ENCODE measurements at regions not wholly inside any gene's neighbourhood (a gene's known extent, or its start where the extent isn't known, plus 50 kb on each side); places are given as distances from the start of the nearest gene placed in this dataset.

DNA sequence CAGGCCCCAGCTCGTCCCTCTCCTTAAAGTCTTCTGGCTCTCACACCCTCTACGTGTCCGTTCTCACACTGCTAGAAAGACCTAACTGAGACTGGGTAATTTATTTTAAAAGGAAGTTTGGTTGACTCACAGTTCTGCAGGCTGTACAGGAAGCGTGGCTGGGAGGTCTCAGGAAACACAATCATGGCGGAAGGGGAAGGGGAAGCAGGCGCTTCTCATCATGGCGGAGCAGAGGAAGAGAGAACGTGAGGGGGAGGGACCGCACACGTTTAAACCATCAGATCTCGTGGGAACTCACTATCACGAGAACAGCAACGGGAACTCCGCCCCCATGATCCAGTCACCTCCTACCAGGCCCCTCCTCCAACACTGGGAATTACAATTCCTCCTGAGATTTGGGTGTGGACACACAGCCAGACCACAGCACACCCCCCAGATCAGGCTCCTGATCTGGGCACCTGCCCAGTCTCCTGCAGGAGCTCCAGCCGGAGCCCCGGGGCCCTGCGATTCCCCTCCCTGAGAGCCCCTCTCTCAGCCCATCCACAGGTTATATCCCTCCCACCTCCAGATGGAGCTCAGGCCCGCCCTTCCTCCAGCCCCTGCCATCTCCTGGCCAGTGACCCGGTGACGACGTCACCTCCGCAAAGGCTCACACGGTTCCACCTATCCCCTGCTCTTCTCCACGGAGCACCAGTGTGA, 170.2 kb downstream of the BRD1 start:
- TF ChIP-seq FOSL1 (IDR thresholded peaks at IDR 0.05; ENCODE audit: low read depth) (no peak), ZFX (IDR thresholded peaks at IDR 0.05) (no peak), SP1 (IDR thresholded peaks at IDR 0.05; ENCODE audit: low read depth) (no peak), POLR2A (IDR thresholded peaks at IDR 0.05; ENCODE audit: borderline replicate concordance, extremely low read depth, insufficient read depth, insufficient read length) (peak; percentile 47), REST (IDR thresholded peaks at IDR 0.05; ENCODE audit: low read depth) (no peak), YY1 (IDR thresholded peaks at IDR 0.05; ENCODE audit: extremely low read depth, insufficient replicate concordance, low read depth, low read length) (peak; percentile 86), POLR2AphosphoS5 (IDR thresholded peaks at IDR 0.05; ENCODE audit: low read depth, low read length) (peak; percentile 77), RAD21 (IDR thresholded peaks at IDR 0.05; ENCODE audit: low read depth) (no peak), EZH2 (IDR thresholded peaks at IDR 0.05) (no peak)
- TF ChIP-seq, protein P1, sequence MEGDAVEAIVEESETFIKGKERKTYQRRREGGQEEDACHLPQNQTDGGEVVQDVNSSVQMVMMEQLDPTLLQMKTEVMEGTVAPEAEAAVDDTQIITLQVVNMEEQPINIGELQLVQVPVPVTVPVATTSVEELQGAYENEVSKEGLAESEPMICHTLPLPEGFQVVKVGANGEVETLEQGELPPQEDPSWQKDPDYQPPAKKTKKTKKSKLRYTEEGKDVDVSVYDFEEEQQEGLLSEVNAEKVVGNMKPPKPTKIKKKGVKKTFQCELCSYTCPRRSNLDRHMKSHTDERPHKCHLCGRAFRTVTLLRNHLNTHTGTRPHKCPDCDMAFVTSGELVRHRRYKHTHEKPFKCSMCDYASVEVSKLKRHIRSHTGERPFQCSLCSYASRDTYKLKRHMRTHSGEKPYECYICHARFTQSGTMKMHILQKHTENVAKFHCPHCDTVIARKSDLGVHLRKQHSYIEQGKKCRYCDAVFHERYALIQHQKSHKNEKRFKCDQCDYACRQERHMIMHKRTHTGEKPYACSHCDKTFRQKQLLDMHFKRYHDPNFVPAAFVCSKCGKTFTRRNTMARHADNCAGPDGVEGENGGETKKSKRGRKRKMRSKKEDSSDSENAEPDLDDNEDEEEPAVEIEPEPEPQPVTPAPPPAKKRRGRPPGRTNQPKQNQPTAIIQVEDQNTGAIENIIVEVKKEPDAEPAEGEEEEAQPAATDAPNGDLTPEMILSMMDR (IDR thresholded peaks at IDR 0.05 in 2 of 3, conservative IDR thresholded peaks at IDR 0.05 in 1 of 3; ENCODE audit: borderline replicate concordance in 1 of 3, insufficient read depth in 1 of 3, low read depth in 2 of 3, low read length in 2 of 3), result no peak
